ENCODE measurements at regions not wholly inside any gene's neighbourhood (a gene's known extent, or its start where the extent isn't known, plus 50 kb on each side); places are given as distances from the start of the nearest gene placed in this dataset.

DNA sequence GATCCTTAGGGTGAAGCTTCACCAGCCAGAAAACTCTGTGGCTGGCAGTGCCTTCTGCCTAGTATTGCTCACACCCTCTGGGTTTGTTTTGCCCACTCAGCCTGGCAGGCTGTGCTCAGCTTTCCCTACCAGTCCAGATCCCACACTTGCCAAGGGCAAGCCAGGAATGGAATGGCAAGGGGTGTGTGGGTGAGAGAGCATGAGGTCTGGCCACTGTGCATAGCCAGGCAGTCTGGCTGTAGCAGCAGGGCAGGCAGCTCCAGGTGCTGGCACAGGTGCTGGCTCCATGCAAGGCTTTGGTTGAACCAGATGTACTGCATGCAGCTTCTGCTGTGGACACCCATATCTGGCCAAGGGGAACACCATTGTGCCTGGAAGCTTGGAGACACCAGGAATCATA, 1720.3 kb downstream of the HACE1 start:
- TF ChIP-seq, protein P1, sequence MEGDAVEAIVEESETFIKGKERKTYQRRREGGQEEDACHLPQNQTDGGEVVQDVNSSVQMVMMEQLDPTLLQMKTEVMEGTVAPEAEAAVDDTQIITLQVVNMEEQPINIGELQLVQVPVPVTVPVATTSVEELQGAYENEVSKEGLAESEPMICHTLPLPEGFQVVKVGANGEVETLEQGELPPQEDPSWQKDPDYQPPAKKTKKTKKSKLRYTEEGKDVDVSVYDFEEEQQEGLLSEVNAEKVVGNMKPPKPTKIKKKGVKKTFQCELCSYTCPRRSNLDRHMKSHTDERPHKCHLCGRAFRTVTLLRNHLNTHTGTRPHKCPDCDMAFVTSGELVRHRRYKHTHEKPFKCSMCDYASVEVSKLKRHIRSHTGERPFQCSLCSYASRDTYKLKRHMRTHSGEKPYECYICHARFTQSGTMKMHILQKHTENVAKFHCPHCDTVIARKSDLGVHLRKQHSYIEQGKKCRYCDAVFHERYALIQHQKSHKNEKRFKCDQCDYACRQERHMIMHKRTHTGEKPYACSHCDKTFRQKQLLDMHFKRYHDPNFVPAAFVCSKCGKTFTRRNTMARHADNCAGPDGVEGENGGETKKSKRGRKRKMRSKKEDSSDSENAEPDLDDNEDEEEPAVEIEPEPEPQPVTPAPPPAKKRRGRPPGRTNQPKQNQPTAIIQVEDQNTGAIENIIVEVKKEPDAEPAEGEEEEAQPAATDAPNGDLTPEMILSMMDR (IDR thresholded peaks at IDR 0.05), result no peak
- TF ChIP-seq, protein P2, sequence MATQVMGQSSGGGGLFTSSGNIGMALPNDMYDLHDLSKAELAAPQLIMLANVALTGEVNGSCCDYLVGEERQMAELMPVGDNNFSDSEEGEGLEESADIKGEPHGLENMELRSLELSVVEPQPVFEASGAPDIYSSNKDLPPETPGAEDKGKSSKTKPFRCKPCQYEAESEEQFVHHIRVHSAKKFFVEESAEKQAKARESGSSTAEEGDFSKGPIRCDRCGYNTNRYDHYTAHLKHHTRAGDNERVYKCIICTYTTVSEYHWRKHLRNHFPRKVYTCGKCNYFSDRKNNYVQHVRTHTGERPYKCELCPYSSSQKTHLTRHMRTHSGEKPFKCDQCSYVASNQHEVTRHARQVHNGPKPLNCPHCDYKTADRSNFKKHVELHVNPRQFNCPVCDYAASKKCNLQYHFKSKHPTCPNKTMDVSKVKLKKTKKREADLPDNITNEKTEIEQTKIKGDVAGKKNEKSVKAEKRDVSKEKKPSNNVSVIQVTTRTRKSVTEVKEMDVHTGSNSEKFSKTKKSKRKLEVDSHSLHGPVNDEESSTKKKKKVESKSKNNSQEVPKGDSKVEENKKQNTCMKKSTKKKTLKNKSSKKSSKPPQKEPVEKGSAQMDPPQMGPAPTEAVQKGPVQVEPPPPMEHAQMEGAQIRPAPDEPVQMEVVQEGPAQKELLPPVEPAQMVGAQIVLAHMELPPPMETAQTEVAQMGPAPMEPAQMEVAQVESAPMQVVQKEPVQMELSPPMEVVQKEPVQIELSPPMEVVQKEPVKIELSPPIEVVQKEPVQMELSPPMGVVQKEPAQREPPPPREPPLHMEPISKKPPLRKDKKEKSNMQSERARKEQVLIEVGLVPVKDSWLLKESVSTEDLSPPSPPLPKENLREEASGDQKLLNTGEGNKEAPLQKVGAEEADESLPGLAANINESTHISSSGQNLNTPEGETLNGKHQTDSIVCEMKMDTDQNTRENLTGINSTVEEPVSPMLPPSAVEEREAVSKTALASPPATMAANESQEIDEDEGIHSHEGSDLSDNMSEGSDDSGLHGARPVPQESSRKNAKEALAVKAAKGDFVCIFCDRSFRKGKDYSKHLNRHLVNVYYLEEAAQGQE (IDR thresholded peaks at IDR 0.05; ENCODE audit: insufficient read depth in 1 of 2, low read depth in 2 of 2, low read length in 1 of 2), result no peak
- no peak for TF ChIP-seq SIN3A (IDR thresholded peaks at IDR 0.05; ENCODE audit: borderline replicate concordance, insufficient read depth, low read depth, low read length)
- TF ChIP-seq POLR2AphosphoS5 (IDR thresholded peaks at IDR 0.05; ENCODE audit: low read depth, low read length), result no peak
- no peak for TF ChIP-seq TCF7L2 (IDR thresholded peaks at IDR 0.05; ENCODE audit: low read depth, low read length)

Data from Panc1 (cell line).